Astrocyte of the cerebellum (primary cell): ENCODE measurements at regions not wholly inside any gene's neighbourhood (a gene's known extent, or its start where the extent isn't known, plus 50 kb on each side); places are given as distances from the start of the nearest gene placed in this dataset.

Experiments
- DNase-seq: peaks from one replicate; pipeline ENCODE4 v3.0.0-alpha.2; 2011; ENCODE audit warnings: low read depth
- H3K4me3 ChIP-seq: 2 replicates; pipeline ENCODE4 v1.5.1; 2011; ENCODE audit warnings: mild to moderate bottlenecking, low read depth, low read length, moderate library complexity
- in situ Hi-C: cut with HindIII; loops from 2 replicates; pipeline ENCODE4 v1.10.0; 2017; ENCODE audit warnings: low sequenced_read_pairs
- TF ChIP-seq, protein P1 (sequence below): IDR thresholded peaks from 2 replicates; pipeline ENCODE4 v1.5.1; 2012; ENCODE audit warnings: low read length, low read depth, moderate library complexity, mild to moderate bottlenecking; ENCODE audit errors: missing control alignments

- in situ Hi-C loops: no loop called here
These were observed 53.0 kb upstream of the DAPP1 start for GRCh38 chr4:99763635-99764101.

GRCh38 chr4:99762728-99763127, 53.9 kb upstream of the DAPP1 start:
- TF ChIP-seq, protein P1, sequence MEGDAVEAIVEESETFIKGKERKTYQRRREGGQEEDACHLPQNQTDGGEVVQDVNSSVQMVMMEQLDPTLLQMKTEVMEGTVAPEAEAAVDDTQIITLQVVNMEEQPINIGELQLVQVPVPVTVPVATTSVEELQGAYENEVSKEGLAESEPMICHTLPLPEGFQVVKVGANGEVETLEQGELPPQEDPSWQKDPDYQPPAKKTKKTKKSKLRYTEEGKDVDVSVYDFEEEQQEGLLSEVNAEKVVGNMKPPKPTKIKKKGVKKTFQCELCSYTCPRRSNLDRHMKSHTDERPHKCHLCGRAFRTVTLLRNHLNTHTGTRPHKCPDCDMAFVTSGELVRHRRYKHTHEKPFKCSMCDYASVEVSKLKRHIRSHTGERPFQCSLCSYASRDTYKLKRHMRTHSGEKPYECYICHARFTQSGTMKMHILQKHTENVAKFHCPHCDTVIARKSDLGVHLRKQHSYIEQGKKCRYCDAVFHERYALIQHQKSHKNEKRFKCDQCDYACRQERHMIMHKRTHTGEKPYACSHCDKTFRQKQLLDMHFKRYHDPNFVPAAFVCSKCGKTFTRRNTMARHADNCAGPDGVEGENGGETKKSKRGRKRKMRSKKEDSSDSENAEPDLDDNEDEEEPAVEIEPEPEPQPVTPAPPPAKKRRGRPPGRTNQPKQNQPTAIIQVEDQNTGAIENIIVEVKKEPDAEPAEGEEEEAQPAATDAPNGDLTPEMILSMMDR: no peak
- DNase-seq: no peak
- in situ Hi-C loops: no loop called here
- no peak overlapping the region for H3K4me3 ChIP-seq

More at GRCh38 chr4:99763635-99764101, 53.0 kb upstream of the DAPP1 start:
- H3K4me3 ChIP-seq: no peak overlapping the region
- peak; percentile 92 for DNase-seq
- TF ChIP-seq, protein P1: no peak

DNA sequence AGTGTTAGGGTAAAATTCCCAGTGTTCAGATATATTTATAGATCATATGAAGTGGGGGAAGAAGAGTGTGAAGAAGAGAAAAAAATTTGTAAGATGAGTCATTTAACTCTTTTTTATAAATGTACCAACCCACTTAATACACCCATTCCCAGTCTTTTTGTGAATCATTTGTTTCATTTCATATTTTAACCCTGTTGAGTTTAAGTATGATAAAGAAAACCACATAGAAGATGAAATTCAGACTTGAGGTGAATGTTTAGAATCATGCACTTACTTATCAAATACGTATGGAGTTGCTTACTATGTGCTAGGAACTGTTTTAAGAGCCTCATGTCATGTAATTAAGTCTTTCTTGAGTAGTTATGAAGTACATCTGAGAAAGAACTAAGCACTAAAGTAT, 56.6 kb upstream of the DAPP1 start:
- no peak for DNase-seq
- in situ Hi-C loops: no loop called here
- H3K4me3 ChIP-seq: no peak overlapping the region
- TF ChIP-seq, protein P1: no peak

- DNase-seq: no peak
- TF ChIP-seq, protein P1: no peak
- no peak overlapping the region for H3K4me3 ChIP-seq
- in situ Hi-C loops: no loop called here
These were observed 57.2 kb upstream of the DAPP1 start for GRCh38 chr4:99759346-99759984.

- DNase-seq: peak; percentile 12
- in situ Hi-C loops: no loop called here
- no peak overlapping the region for H3K4me3 ChIP-seq
- TF ChIP-seq, protein P1: no peak
These were observed 61.2 kb upstream of the DAPP1 start for GRCh38 chr4:99755223-99755944.

DNA sequence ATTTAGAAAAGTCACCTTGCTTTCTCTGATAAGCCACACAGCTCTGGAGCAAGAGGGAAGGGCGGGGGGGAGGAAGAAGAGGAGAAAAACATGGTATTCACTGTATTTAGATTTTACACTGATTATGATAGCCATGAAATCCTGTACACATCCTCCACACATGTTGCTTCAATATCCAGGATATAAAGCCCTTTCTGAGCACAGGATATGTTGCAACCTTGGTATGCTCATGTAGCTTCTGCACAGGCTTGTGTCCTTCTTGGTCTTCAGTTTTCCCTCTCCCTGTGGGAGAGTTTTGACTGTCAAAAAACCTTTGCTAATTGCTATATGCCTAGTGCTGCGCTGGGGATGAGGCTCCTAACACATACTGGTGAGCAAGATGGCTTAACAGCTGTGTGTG, 61.9 kb upstream of the DAPP1 start:
- H3K4me3 ChIP-seq: no peak overlapping the region
- in situ Hi-C loops: no loop called here
- TF ChIP-seq, protein P1: no peak
- DNase-seq: no peak
